Erythroblast (primary cell): ENCODE measurements at regions not wholly inside any gene's neighbourhood (a gene's known extent, or its start where the extent isn't known, plus 50 kb on each side); places are given as distances from the start of the nearest gene placed in this dataset.

ENCODE experiments used
- GATA1 ChIP-seq: IDR thresholded peaks from 2 replicates; pipeline ENCODE4 v1.6.1; 2011; ENCODE audit warnings: low read depth, mild to moderate bottlenecking, control low read depth, low read length, moderate library complexity
- POLR2A ChIP-seq: IDR thresholded peaks from 2 replicates; pipeline ENCODE4 v1.6.1; 2011; ENCODE audit warnings: mild to moderate bottlenecking, low read length

GRCh38 chr7:69169386-69169785 is 428.9 kb upstream of the AUTS2 start:
- TF ChIP-seq POLR2A (no peak), GATA1 (no peak)
